B cell (primary cell): ENCODE measurements at regions not wholly inside any gene's neighbourhood (a gene's known extent, or its start where the extent isn't known, plus 50 kb on each side); places are given as distances from the start of the nearest gene placed in this dataset.

Source experiments
- CTCF ChIP-seq: fragments of 200-600 bp; IDR thresholded peaks from one replicate; pipeline ENCODE4 v1.8.0; 2022; ENCODE audit warnings: antibody characterized with exemption, mild to moderate bottlenecking
- EZH2 ChIP-seq: IDR thresholded peaks from 2 replicates; pipeline ENCODE4 v1.6.1; 2012; ENCODE audit warnings: borderline replicate concordance, low read depth, mild to moderate bottlenecking, moderate library complexity, low read length; ENCODE audit not compliant: insufficient read depth, poor library complexity, severe bottlenecking

GRCh38 chr1:242871471-242872030, 347.1 kb upstream of the PLD5 start:
- TF ChIP-seq EZH2 (no peak), CTCF (no peak)
